H1 (cell line): ENCODE measurements at regions not wholly inside any gene's neighbourhood (a gene's known extent, or its start where the extent isn't known, plus 50 kb on each side); places are given as distances from the start of the nearest gene placed in this dataset.

ENCODE experiments used
- CTCF ChIA-PET: fragments of 300-600 bp; sonication (Branson Sonifier 250); formaldehyde crosslinking; loops from one replicate; lab custom pipeline; 2021; ENCODE audit not compliant: partially characterized antibody; lab: Charles Lee
- POLR2A ChIA-PET: fragments of 300-600 bp; sonication (Branson Sonifier 250); formaldehyde crosslinking; loops from one replicate; lab custom pipeline; 2021; ENCODE audit warnings: inconsistent platforms; ENCODE audit not compliant: partially characterized antibody; lab: Charles Lee
- DNase-seq, 2 experiments: peaks; one replicate each; pipeline versions ENCODE4 v3.0.0 to v3.0.0-alpha.2; 2010 to 2022; ENCODE audit warnings: low spot score in 2 of 2, low read depth in 1 of 2, mixed read lengths in 1 of 2
- FAIRE-seq: peaks from 2 replicates; lab custom pipeline; 2011; peaks lifted over from hg19 to GRCh38; lab: Jason Lieb, UNC
- H2AFZ ChIP-seq: 2 replicates; pipeline ENCODE4 v1.8.1; 2012; ENCODE audit warnings: low read length, inconsistent platforms
- H2AK5ac ChIP-seq: 2 replicates; pipeline ENCODE4 v1.6.1; 2013; ENCODE audit warnings: low read depth, low read length
- H2BK120ac ChIP-seq: replicated peaks from 2 replicates; pipeline ENCODE3; 2013; ENCODE audit warnings: low read depth, low read length, inconsistent platforms
- H2BK12ac ChIP-seq: 2 replicates; pipeline ENCODE4 v1.6.1; 2013; ENCODE audit warnings: low read depth, low read length
- H2BK15ac ChIP-seq: 2 replicates; pipeline ENCODE4 v1.6.1; 2013; ENCODE audit warnings: low read length
- H2BK20ac ChIP-seq: 2 replicates; pipeline ENCODE4 v1.6.1; 2013; ENCODE audit warnings: low read length
- H2BK5ac ChIP-seq: 2 replicates; pipeline ENCODE4 v1.6.1; 2013; ENCODE audit warnings: low read depth, low read length
- H3K14ac ChIP-seq: 2 replicates; pipeline ENCODE4 v1.6.1; 2013; ENCODE audit warnings: inconsistent platforms; ENCODE audit not compliant: insufficient read length
- H3K18ac ChIP-seq: 2 replicates; pipeline ENCODE4 v1.6.1; 2013; ENCODE audit warnings: low read length; ENCODE audit errors: extremely low read depth
- H3K23ac ChIP-seq: 2 replicates; pipeline ENCODE4 v1.6.1; 2013; ENCODE audit warnings: inconsistent platforms; ENCODE audit not compliant: insufficient read length
- H3K23me2 ChIP-seq: 2 replicates; pipeline ENCODE4 v1.6.1; 2013; ENCODE audit warnings: low read depth, low read length
- H3K27ac ChIP-seq: 2 replicates; pipeline ENCODE4 v1.6.1; 2011; ENCODE audit warnings: low read depth, low read length, inconsistent platforms
- H3K27me3 ChIP-seq, 4 experiments: replicated peaks in 1 of 4; 1 replicate in 1 of 4; 2 replicates in 3 of 4; pipeline versions ENCODE4 v1.6.1 to v1.8.1; 2011 to 2013; ENCODE audit warnings: low read length in 3 of 4, mild to moderate bottlenecking in 3 of 4, inconsistent platforms in 2 of 4, mixed read lengths in 2 of 4, moderate library complexity in 1 of 4; ENCODE audit not compliant: control insufficient read depth in 3 of 4, insufficient read depth in 3 of 4; ENCODE audit errors: extremely low read depth in 1 of 4
- H3K36me3 ChIP-seq, 4 experiments: 2 replicates each; pipeline versions ENCODE4 v1.6.1 to v1.8.1; 2011 to 2013; ENCODE audit warnings: mild to moderate bottlenecking in 4 of 4, low read length in 3 of 4, moderate library complexity in 2 of 4, control low read depth in 1 of 4, inconsistent platforms in 1 of 4; ENCODE audit not compliant: insufficient read depth in 4 of 4, control insufficient read depth in 2 of 4
- H3K4ac ChIP-seq: replicated peaks from 2 replicates; pipeline ENCODE3; 2013; ENCODE audit warnings: low read length, low read depth, mixed read lengths, inconsistent platforms; ENCODE audit not compliant: insufficient read length
- H3K4me1 ChIP-seq, 4 experiments: replicated peaks in 1 of 4; 1 replicate in 1 of 4; 2 replicates in 3 of 4; pipeline versions ENCODE4 v1.6.1 to v1.8.1; 2011 to 2013; ENCODE audit warnings: low read length in 3 of 4, inconsistent platforms in 2 of 4, mixed read lengths in 1 of 4; ENCODE audit not compliant: insufficient read depth in 4 of 4, control insufficient read depth in 3 of 4
- H3K4me2 ChIP-seq, 2 experiments: 2 replicates each; pipeline versions ENCODE4 v1.6.1 to v1.8.1; 2011 to 2013; ENCODE audit warnings: low read depth in 2 of 2, low read length in 2 of 2, control low read depth in 1 of 2, inconsistent platforms in 1 of 2, mild to moderate bottlenecking in 1 of 2; ENCODE audit not compliant: insufficient read depth in 1 of 2
- H3K4me3 ChIP-seq, 4 experiments: fragments of 200-600, 300-600 bp in 1 of 4; sonication (generic), shearing (Covaris generic), sonication (Bioruptor Twin) in 1 of 4; 2 replicates each; pipeline versions ENCODE4 v1.5.1 to v1.8.1; 2011 to 2016; ENCODE audit warnings: low read length in 4 of 4, low read depth in 3 of 4, control low read depth in 2 of 4, inconsistent platforms in 2 of 4, mild to moderate bottlenecking in 2 of 4, mixed read lengths in 1 of 4, moderate library complexity in 1 of 4; ENCODE audit not compliant: insufficient read depth in 2 of 4; ENCODE audit errors: extremely low read depth in 1 of 4
- H3K56ac ChIP-seq: replicated peaks from 2 replicates; pipeline ENCODE3; 2013; ENCODE audit warnings: low read depth, mild to moderate bottlenecking, mixed read lengths, low read length, inconsistent platforms; ENCODE audit not compliant: insufficient read length
- H3K79me1 ChIP-seq: 2 replicates; pipeline ENCODE4 v1.6.1; 2013; ENCODE audit warnings: low read depth, low read length, control low read depth
- H3K79me2 ChIP-seq, 2 experiments: 2 replicates each; pipeline versions ENCODE4 v1.6.1 to v1.8.1; 2012 to 2013; ENCODE audit warnings: low read length in 2 of 2, mild to moderate bottlenecking in 2 of 2, inconsistent platforms in 1 of 2; ENCODE audit not compliant: insufficient read depth in 2 of 2, control insufficient read depth in 1 of 2
- H3K9ac ChIP-seq, 4 experiments: replicated peaks in 1 of 4; 1 replicate in 1 of 4; 2 replicates in 3 of 4; pipeline versions ENCODE4 v1.6.1 to v1.8.1; 2011 to 2013; ENCODE audit warnings: low read depth in 3 of 4, low read length in 3 of 4, control low read depth in 2 of 4, mild to moderate bottlenecking in 2 of 4, moderate library complexity in 2 of 4, inconsistent platforms in 1 of 4; ENCODE audit errors: extremely low read depth in 1 of 4
- H3K9me3 ChIP-seq, 2 experiments: 2 replicates each; pipeline versions ENCODE4 v1.6.1 to v1.8.1; 2012 to 2013; ENCODE audit warnings: mild to moderate bottlenecking in 2 of 2, moderate library complexity in 2 of 2, control low read depth in 1 of 2, inconsistent platforms in 1 of 2, low read depth in 1 of 2, low read length in 1 of 2, mixed read lengths in 1 of 2; ENCODE audit not compliant: insufficient read depth in 2 of 2
- H4K20me1 ChIP-seq, 2 experiments: replicated peaks in 1 of 2; 2 replicates each; pipeline versions ENCODE3 to v1.8.1; 2011 to 2013; ENCODE audit warnings: inconsistent platforms in 2 of 2, low read length in 2 of 2, mild to moderate bottlenecking in 1 of 2; ENCODE audit not compliant: insufficient read depth in 2 of 2, control insufficient read depth in 1 of 2
- H4K5ac ChIP-seq: 2 replicates; pipeline ENCODE4 v1.6.1; 2013; ENCODE audit warnings: low read length, low read depth, mixed read lengths, inconsistent platforms; ENCODE audit not compliant: insufficient read length
- H4K8ac ChIP-seq: 2 replicates; pipeline ENCODE4 v1.8.0; 2013; ENCODE audit warnings: mild to moderate bottlenecking, moderate library complexity, low read length, inconsistent platforms; ENCODE audit not compliant: insufficient read depth; ENCODE audit errors: extremely low read depth
- H4K91ac ChIP-seq: replicated peaks from 2 replicates; pipeline ENCODE3; 2013; ENCODE audit warnings: low read length, mixed read lengths, inconsistent platforms; ENCODE audit not compliant: insufficient read length
- BACH1 ChIP-seq: IDR thresholded peaks from 2 replicates; pipeline ENCODE4 v1.6.1; 2012; ENCODE audit warnings: low read length, improper control_type of control experiment
- CHD1 ChIP-seq: IDR thresholded peaks from 2 replicates; pipeline ENCODE4 v1.6.1; 2012; ENCODE audit warnings: low read depth, low read length, improper control_type of control experiment
- EGR1 ChIP-seq: IDR thresholded peaks from 2 replicates; pipeline ENCODE4 v1.6.1; 2011; ENCODE audit warnings: low read depth, low read length, borderline replicate concordance
- KDM5A ChIP-seq: fragments of 200-600 bp; IDR thresholded peaks from 2 replicates; pipeline ENCODE4 v1.7.1; 2012; ENCODE audit warnings: mild to moderate bottlenecking, low read length, inconsistent platforms, mixed read lengths
- RBBP5 ChIP-seq: IDR thresholded peaks from 2 replicates; pipeline ENCODE4 v1.7.1; 2012; ENCODE audit warnings: low read depth, mild to moderate bottlenecking, inconsistent platforms, low read length, moderate library complexity, borderline replicate concordance
- RFX5 ChIP-seq: IDR thresholded peaks from 2 replicates; pipeline ENCODE4 v1.6.1; 2011; ENCODE audit warnings: low read depth, low read length, improper control_type of control experiment, borderline replicate concordance
- RXRA ChIP-seq: IDR thresholded peaks from 2 replicates; pipeline ENCODE4 v1.6.1; 2011; ENCODE audit warnings: low read depth, mild to moderate bottlenecking, low read length, moderate library complexity; ENCODE audit not compliant: insufficient read depth
- SIN3A ChIP-seq, 2 experiments: IDR thresholded peaks in 1 of 2; conservative IDR thresholded peaks in 1 of 2; 2 replicates each; pipeline ENCODE4 v1.6.1; 2011 to 2012; ENCODE audit warnings: low read length in 2 of 2, improper control_type of control experiment in 1 of 2, low read depth in 1 of 2, mild to moderate bottlenecking in 1 of 2
- WGBS, 2 experiments: shearing (Covaris generic) in 1 of 2; methylation state at CpG; one replicate each; pipeline versions ENCODE4 v1.1.6 to v1.1.7; 2013 to 2015; ENCODE audit warnings: low lambda C conversion rate in 2 of 2, mixed read lengths in 2 of 2, inconsistent platforms in 1 of 2, low coverage in 1 of 2, missing lambda C conversion rate in 1 of 2; ENCODE audit not compliant: insufficient replicate concordance in 2 of 2, insufficient coverage in 1 of 2, insufficient read length in 1 of 2; ENCODE audit errors: extremely low coverage in 1 of 2, missing lambda C conversion rate in 1 of 2; 5-methylcytosine and 5-hydroxymethylcytosine counted together
- TF ChIP-seq, protein P1 (sequence below): IDR thresholded peaks from 2 replicates; pipeline ENCODE4 v1.6.1; 2012; ENCODE audit warnings: low read length, inconsistent platforms

DNA sequence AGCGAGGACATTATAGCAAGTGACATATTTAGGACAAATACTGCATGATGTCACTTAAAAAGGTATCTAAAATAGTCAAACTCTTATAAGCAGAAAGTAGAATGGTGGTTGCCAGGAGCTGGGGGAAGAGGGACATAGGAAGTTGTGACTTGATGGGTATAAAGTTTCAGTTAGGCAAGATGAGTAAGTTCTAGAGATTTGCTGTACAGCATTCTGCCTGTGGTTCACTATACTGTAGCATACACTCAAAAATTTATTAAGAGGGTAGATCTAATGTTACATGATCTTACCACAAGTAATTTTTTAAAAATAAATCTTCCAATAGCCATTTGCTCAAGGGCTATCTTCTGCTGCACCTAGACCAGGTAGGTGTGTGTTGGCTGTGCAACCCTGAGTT, 78.1 kb upstream of the NPAS2 start:
- H3K4me2 ChIP-seq = no peak overlapping the region
- H2AK5ac ChIP-seq = no peak overlapping the region
- H4K91ac ChIP-seq = no peak overlapping the region
- H3K4me3 ChIP-seq = no peak overlapping the region
- H2BK20ac ChIP-seq = no peak overlapping the region
- H3K27ac ChIP-seq = no peak overlapping the region
- H2BK12ac ChIP-seq = no peak overlapping the region
- no peak overlapping the region for H2BK15ac ChIP-seq
- no peak for DNase-seq
- no peaks in the 10 kb centered on the region for H3K79me1 ChIP-seq
- H3K14ac ChIP-seq = no peak overlapping the region
- H4K5ac ChIP-seq = no peak overlapping the region
- H3K23me2 ChIP-seq = no peaks in the 10 kb centered on the region
- H3K18ac ChIP-seq = no peak overlapping the region
- H2AFZ ChIP-seq = no peak overlapping the region
- no peak overlapping the region for H3K9ac ChIP-seq
- H3K79me2 ChIP-seq = no peaks in the 10 kb centered on the region
- no peaks in the 10 kb centered on the region for H3K9me3 ChIP-seq
- no peak overlapping the region for H3K56ac ChIP-seq
- H3K4me1 ChIP-seq = no peaks in the 10 kb centered on the region
- ChIA-PET CTCF (no interaction called here), POLR2A (no interaction called here)
- TF ChIP-seq KDM5A = no peak
- TF ChIP-seq RFX5 = no peak
- TF ChIP-seq CHD1 = no peak
- TF ChIP-seq, protein P1, sequence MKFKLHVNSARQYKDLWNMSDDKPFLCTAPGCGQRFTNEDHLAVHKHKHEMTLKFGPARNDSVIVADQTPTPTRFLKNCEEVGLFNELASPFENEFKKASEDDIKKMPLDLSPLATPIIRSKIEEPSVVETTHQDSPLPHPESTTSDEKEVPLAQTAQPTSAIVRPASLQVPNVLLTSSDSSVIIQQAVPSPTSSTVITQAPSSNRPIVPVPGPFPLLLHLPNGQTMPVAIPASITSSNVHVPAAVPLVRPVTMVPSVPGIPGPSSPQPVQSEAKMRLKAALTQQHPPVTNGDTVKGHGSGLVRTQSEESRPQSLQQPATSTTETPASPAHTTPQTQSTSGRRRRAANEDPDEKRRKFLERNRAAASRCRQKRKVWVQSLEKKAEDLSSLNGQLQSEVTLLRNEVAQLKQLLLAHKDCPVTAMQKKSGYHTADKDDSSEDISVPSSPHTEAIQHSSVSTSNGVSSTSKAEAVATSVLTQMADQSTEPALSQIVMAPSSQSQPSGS = no peak
- TF ChIP-seq RXRA = no peak
- no peak for TF ChIP-seq BACH1
- TF ChIP-seq EGR1 = no peak
- no peak for TF ChIP-seq RBBP5
- TF ChIP-seq SIN3A (conservative IDR thresholded peaks at IDR 0.05 in 1 of 2, IDR thresholded peaks at IDR 0.05 in 1 of 2; ENCODE audit: low read depth in 1 of 2, low read length in 2 of 2) = no peak
- no peak overlapping the region for H2BK5ac ChIP-seq
- H3K27me3 ChIP-seq = no peaks in the 10 kb centered on the region
- 93% methylated on average over 1 of the region's 1 CpG; no CpG with 5 or more reads in 1 of the 2 experiments for WGBS, 2 experiments
- H2BK120ac ChIP-seq = no peak overlapping the region
- H3K36me3 ChIP-seq = no peaks in the 10 kb centered on the region
- no peak overlapping the region for H3K4ac ChIP-seq
- H3K23ac ChIP-seq = no peak overlapping the region
- H4K20me1 ChIP-seq = no peaks in the 10 kb centered on the region
- FAIRE-seq = no peak
- H4K8ac ChIP-seq = no peak overlapping the region
